HCT116 (cell line): ENCODE measurements at regions not wholly inside any gene's neighbourhood (a gene's known extent, or its start where the extent isn't known, plus 50 kb on each side); places are given as distances from the start of the nearest gene placed in this dataset.

Experiments
- ATAC-seq: fragments of 200-7000 bp; cut with Tn5 transposase; 2 replicates; pipeline ENCODE4 v1.9.1; 2020; ENCODE audit warnings: mild to moderate bottlenecking, moderate library complexity
- BruUV-seq: library from RNA; stranded (reverse); fragments of 400-500 nt; replicated peaks from 2 replicates; lab custom pipeline; 2021; lab: Mats Ljungman, UMichigan
- CTCF ChIA-PET: fragments of 300-600 bp; sonication (Branson Sonifier 250); formaldehyde crosslinking; loops from one replicate; lab custom pipeline; 2021; ENCODE audit warnings: antibody characterized with exemption; lab: Charles Lee
- POLR2A ChIA-PET: fragments of 300-600, 350-600 bp; sonication (Branson Sonifier 250); formaldehyde crosslinking; loops from one replicate; lab custom pipeline; 2021; ENCODE audit warnings: antibody characterized with exemption; lab: Charles Lee
- RAD21 ChIA-PET, 2 experiments: fragments of 300-600 bp; sonication (Branson Sonifier 250); formaldehyde crosslinking; loops; one replicate each; lab custom pipeline; 2023; ENCODE audit warnings: low total read pairs in 2 of 2; ENCODE audit not compliant: uncharacterized antibody in 2 of 2, unreplicated experiment in 2 of 2, low non-redundant PET in 1 of 2; lab: Charles Lee
- DNase-seq: peaks from one replicate; pipeline ENCODE4 v3.0.0-alpha.2; 2010; ENCODE audit warnings: low read depth, low spot score
- H2AFZ ChIP-seq: fragments of 200-600 bp; shearing (Covaris generic), sonication (generic); 2 replicates; pipeline ENCODE4 v1.6.1; 2017; ENCODE audit warnings: low read depth, mixed run types, mixed read lengths, antibody characterized with exemption, low read length; ENCODE audit not compliant: poor library complexity, severe bottlenecking
- H3K27ac ChIP-seq: 2 replicates; pipeline ENCODE4 v1.5.1; 2012; ENCODE audit warnings: low read depth, low read length
- H3K27me3 ChIP-seq: fragments of 200-600 bp; sonication (generic); 2 replicates; pipeline ENCODE4 v1.6.1; 2016; ENCODE audit warnings: mixed run types, low read length, mixed read lengths; ENCODE audit not compliant: insufficient read depth
- H3K36me3 ChIP-seq, 2 experiments: fragments of 200-500 bp in 1 of 2; fragments of 200-600 bp in 1 of 2; sonication (Bioruptor generic) in 1 of 2; sonication (generic) in 1 of 2; 2 replicates each; pipeline versions ENCODE4 v1.5.1 to v1.6.1; 2014 to 2016; ENCODE audit warnings: low read length in 2 of 2, inconsistent platforms in 1 of 2, mixed read lengths in 1 of 2, mixed run types in 1 of 2; ENCODE audit not compliant: insufficient read depth in 2 of 2, control insufficient read depth in 1 of 2
- H3K4me1 ChIP-seq, 2 experiments: fragments of 200-600 bp in 1 of 2; sonication (generic) in 1 of 2; 2 replicates each; pipeline versions ENCODE4 v1.5.1 to v1.6.1; 2012 to 2017; ENCODE audit warnings: low read length in 2 of 2, inconsistent platforms in 1 of 2, mild to moderate bottlenecking in 1 of 2, mixed read lengths in 1 of 2, mixed run types in 1 of 2, moderate library complexity in 1 of 2; ENCODE audit not compliant: insufficient read depth in 2 of 2, control insufficient read depth in 1 of 2
- H3K4me2 ChIP-seq: fragments of 200-600 bp; sonication (generic); 2 replicates; pipeline ENCODE4 v1.6.1; 2017; ENCODE audit warnings: mixed run types, low read length, mixed read lengths
- H3K4me3 ChIP-seq, 2 experiments: fragments of 200-600 bp in 1 of 2; sonication (generic) in 1 of 2; replicated peaks in 1 of 2; 2 replicates each; pipeline ENCODE4 v1.5.1; 2011 to 2016; ENCODE audit warnings: low read length in 2 of 2, control low read depth in 1 of 2, low read depth in 1 of 2, mild to moderate bottlenecking in 1 of 2, mixed read lengths in 1 of 2, mixed run types in 1 of 2
- H3K79me2 ChIP-seq: fragments of 200-600 bp; sonication (generic); 2 replicates; pipeline ENCODE4 v1.6.1; 2017; ENCODE audit warnings: mild to moderate bottlenecking, mixed run types, low read length, moderate library complexity, mixed read lengths; ENCODE audit not compliant: insufficient read depth
- H3K9ac ChIP-seq: fragments of 200-600 bp; sonication (generic); 2 replicates; pipeline ENCODE4 v1.6.1; 2016; ENCODE audit warnings: low read length, mixed read lengths
- H3K9me2 ChIP-seq: fragments of 200-600 bp; sonication (generic), shearing (Covaris generic); 2 replicates; pipeline ENCODE4 v1.6.1; 2017; ENCODE audit warnings: mixed run types, mild to moderate bottlenecking, moderate library complexity; ENCODE audit not compliant: insufficient read depth
- H3K9me3 ChIP-seq, 2 experiments: fragments of 200-500 bp in 1 of 2; fragments of 200-600 bp in 1 of 2; sonication (Bioruptor generic) in 1 of 2; sonication (generic) in 1 of 2; 2 replicates each; pipeline ENCODE4 v1.6.1; 2014 to 2017; ENCODE audit warnings: low read length in 2 of 2, mixed read lengths in 2 of 2, inconsistent platforms in 1 of 2, low read depth in 1 of 2, mild to moderate bottlenecking in 1 of 2, mixed run types in 1 of 2, moderate library complexity in 1 of 2; ENCODE audit not compliant: control insufficient read depth in 1 of 2, insufficient read depth in 1 of 2
- H4K20me1 ChIP-seq: fragments of 200-600 bp; sonication (generic), shearing (Covaris generic); 2 replicates; pipeline ENCODE4 v1.6.1; 2017; ENCODE audit warnings: mixed run types, mild to moderate bottlenecking, moderate library complexity; ENCODE audit not compliant: insufficient read depth
- CEBPB ChIP-seq: IDR thresholded peaks from 2 replicates; pipeline ENCODE4 v1.6.1; 2012; ENCODE audit warnings: low read depth
- EGR1 ChIP-seq: IDR thresholded peaks from 2 replicates; pipeline ENCODE4 v1.6.1; 2012; ENCODE audit warnings: low read depth
- POLR2A ChIP-seq: IDR thresholded peaks from 2 replicates; pipeline ENCODE4 v1.7.0; 2011; ENCODE audit warnings: borderline replicate concordance; ENCODE audit not compliant: insufficient read depth, insufficient read length; ENCODE audit errors: extremely low read depth
- POLR2AphosphoS5 ChIP-seq: IDR thresholded peaks from 2 replicates; pipeline ENCODE4 v1.6.1; 2011; ENCODE audit warnings: mild to moderate bottlenecking, low read depth, low read length, moderate library complexity
- SRF ChIP-seq: IDR thresholded peaks from 2 replicates; pipeline ENCODE4 v1.6.1; 2012; ENCODE audit warnings: low read depth
- intact Hi-C: fragments of 100-400 bp; cut with micrococcal nuclease; formaldehyde crosslinking; loops from 2 replicates; pipeline ENCODE4 v1.10.0; 2022
- TF ChIP-seq, protein P1 (sequence below): IDR thresholded peaks from 2 replicates; pipeline ENCODE4 v1.6.1; 2012
- TF ChIP-seq, protein P2 (sequence below): IDR thresholded peaks from 2 replicates; pipeline ENCODE4 v1.6.1; 2011; ENCODE audit warnings: mild to moderate bottlenecking, low read length, moderate library complexity; ENCODE audit not compliant: insufficient replicate concordance; ENCODE audit errors: extremely low read depth

DNA sequence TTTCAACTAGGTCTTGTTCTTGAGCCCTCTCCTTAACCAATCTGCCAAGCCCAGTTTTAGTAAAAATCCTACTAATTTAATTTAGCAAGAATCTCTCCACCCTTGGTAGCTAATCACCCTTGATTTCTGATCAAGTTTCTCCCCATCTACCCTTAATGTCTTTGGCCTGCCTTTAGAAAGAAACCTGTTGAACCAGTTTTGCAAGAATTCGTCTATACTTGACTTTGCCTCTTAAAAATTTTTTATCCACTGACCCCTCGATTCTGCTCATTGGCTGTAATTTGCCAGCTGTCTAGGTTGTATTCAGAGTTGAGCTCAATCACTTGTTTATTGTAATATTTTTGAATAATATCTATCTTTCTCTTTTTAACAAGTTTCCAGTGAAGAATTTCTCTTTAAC, 1138.5 kb downstream of the CDH11 start:
- no peak for TF ChIP-seq SRF
- no peak for TF ChIP-seq POLR2A
- TF ChIP-seq, all 23 proteins: peak for 0
- no TSS peak for BruUV-seq
- Histone ChIP-seq H3K9me2 (no peaks in the 10 kb centered on the region), H4K20me1 (no peaks in the 10 kb centered on the region), H3K36me3 (no peaks in the 10 kb centered on the region), H3K27me3 (no peaks in the 10 kb centered on the region), H3K4me1 (no peaks in the 10 kb centered on the region), H3K4me2 (no peak overlapping the region), H3K4me3 (no peak overlapping the region), H3K79me2 (no peaks in the 10 kb centered on the region), H2AFZ (no peak overlapping the region), H3K9ac (no peak overlapping the region), H3K27ac (no peak overlapping the region), H3K9me3 (peaks cover 9 to 27% of the 10 kb centered on the region in 2 experiments; a peak in 2 of 4 replicates)
- POLR2A ChIA-PET: no interaction called here
- ATAC-seq (no peak), DNase-seq (no peak)
- CTCF ChIA-PET: no interaction called here
- intact Hi-C loops: no loop called here
- RAD21 ChIA-PET: no interaction called here

DNA sequence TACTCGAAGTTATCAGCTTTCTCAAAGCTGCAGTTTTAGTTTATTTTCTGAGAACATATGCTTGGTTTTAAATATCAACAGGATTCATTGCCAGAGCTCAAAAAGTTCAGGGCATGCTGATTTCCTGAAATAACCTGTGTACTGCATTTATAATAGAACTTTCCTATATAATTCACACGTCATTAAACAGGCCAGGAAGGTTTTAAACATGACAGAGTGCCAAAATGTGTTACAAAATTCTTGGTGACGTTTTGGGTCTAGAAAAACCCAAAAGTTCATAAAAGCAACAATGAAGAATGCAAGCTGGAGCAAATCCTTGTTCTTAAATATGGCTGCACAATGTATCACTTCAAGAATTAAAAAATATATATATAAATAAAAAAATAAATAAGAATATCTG, 1139.1 kb downstream of the CDH11 start:
- BruUV-seq: no TSS peak
- Histone ChIP-seq H3K4me1 (no peaks in the 10 kb centered on the region), H3K9me2 (no peaks in the 10 kb centered on the region), H2AFZ (no peak overlapping the region), H4K20me1 (no peaks in the 10 kb centered on the region), H3K9ac (no peak overlapping the region), H3K79me2 (no peaks in the 10 kb centered on the region), H3K4me2 (no peak overlapping the region), H3K36me3 (no peaks in the 10 kb centered on the region), H3K4me3 (no peak overlapping the region), H3K27ac (no peak overlapping the region), H3K27me3 (no peaks in the 10 kb centered on the region), H3K9me3 (peaks cover 9 to 27% of the 10 kb centered on the region in 2 experiments; a peak in 2 of 4 replicates)
- intact Hi-C loops: no loop called here
- ChIA-PET RAD21 (no interaction called here), CTCF (no interaction called here), POLR2A (no interaction called here)
- DNase-seq: no peak
- TF ChIP-seq, protein P1, sequence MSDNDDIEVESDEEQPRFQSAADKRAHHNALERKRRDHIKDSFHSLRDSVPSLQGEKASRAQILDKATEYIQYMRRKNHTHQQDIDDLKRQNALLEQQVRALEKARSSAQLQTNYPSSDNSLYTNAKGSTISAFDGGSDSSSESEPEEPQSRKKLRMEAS: no peak
- TF ChIP-seq, protein P2, sequence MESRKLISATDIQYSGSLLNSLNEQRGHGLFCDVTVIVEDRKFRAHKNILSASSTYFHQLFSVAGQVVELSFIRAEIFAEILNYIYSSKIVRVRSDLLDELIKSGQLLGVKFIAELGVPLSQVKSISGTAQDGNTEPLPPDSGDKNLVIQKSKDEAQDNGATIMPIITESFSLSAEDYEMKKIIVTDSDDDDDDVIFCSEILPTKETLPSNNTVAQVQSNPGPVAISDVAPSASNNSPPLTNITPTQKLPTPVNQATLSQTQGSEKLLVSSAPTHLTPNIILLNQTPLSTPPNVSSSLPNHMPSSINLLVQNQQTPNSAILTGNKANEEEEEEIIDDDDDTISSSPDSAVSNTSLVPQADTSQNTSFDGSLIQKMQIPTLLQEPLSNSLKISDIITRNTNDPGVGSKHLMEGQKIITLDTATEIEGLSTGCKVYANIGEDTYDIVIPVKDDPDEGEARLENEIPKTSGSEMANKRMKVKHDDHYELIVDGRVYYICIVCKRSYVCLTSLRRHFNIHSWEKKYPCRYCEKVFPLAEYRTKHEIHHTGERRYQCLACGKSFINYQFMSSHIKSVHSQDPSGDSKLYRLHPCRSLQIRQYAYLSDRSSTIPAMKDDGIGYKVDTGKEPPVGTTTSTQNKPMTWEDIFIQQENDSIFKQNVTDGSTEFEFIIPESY: no peak
- TF ChIP-seq CEBPB (no peak), EGR1 (no peak), POLR2AphosphoS5 (no peak)
- no peak for ATAC-seq
